Glomerular endothelial cell (primary cell): ENCODE measurements at regions not wholly inside any gene's neighbourhood (a gene's known extent, or its start where the extent isn't known, plus 50 kb on each side); places are given as distances from the start of the nearest gene placed in this dataset.

ENCODE experiments used
- DNase-seq: peaks from one replicate; pipeline ENCODE4 v3.0.0-alpha.2; 2011; ENCODE audit warnings: low read depth, low spot score; ENCODE audit errors: extremely low read depth

DNA sequence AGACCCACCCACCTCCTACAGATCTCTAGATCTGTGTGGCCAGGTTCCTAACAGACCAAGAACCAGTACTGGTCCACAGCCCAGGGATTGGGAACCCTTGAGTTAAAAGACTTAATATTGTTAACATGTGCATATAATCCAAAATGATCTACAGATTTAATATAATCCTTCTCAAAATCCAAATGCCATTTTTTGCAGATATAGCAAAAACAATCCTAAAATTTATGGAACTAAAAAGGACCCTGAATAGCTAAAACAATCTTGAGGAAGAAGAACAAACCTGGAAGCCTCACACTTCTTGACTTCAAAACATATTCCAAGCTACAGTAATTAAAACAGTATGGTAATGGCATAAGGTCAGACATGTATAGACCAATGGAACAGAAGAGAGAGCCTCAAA, 206.9 kb upstream of the SIX2 start:
- no peak for DNase-seq

DNA sequence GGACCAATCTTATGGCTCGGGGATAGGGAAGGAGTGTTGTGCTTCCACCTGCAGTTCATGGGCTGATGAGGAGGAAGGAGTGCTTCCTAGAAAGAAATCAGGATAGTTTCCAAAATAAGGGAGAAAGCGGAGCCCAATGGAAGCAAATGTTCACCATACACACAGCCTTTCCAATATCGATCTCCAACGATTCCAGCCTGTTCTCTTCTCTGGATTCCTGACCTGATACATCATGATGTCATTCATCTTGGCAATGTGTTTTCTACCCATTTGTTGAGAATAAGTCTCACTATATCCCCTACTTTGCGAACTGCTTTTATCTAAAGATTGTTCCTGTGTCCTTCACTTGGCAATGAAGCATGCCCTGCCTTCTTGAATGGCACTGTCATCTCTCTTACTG, 205.3 kb upstream of the SIX2 start:
- DNase-seq, result no peak

GRCh38 chr2:45212953-45213635, 203.8 kb upstream of the SIX2 start:
- no peak for DNase-seq

- DNase-seq, result no peak
Observed at GRCh38 chr2:45211636-45212035, 202.4 kb upstream of the SIX2 start.

DNA sequence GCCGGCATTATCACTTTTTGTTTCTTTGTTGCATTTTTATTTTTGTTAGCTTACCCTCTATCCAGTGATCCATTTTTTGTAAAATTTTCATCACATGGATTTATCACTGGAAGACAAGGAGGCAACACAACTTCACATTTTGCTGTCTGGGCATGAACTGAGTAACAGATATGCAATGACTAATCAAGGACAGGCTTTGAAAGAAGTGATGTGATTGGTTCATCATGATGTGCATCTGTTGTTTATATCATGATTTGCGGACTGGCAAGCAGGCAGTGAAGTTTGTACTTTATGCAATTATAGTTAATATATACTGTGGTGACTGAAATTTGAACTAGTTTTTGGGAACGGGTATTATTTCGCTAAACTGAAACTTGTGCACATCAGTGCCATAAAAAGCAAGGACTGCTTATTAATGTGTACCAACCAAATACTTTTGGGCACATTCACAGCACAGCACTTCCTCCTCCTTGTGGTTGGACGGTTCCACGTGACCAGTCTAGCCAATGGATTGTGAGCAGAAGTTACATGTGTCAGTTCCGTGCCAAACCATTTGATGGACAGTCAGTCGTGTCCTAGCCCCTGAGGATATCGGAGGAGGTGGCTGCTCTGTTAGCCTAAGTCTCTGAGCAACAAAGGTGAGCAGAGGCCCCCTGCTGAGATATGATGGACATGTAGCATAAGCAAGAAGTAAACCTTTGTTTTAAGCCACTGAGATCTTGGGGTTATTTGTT, 201.4 kb upstream of the SIX2 start:
- DNase-seq, result no peak

DNA sequence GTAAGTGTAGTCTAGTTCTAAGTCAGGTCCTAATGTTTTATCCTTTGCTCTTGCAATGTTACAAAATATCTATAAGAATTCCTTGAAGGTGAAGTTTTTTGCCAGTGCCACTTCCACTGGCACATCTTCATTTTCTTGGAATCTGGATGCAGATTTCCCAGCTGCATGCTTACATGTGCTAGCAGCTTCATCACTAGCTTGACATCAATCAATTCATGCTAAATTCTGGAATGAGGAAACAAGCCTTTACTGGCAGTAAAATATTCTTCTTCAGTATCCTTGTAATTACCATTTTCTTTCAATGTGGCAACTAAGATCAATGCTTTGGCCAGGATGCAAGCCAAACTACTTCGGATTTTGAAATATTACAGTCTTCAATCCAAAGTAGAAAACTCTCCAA, 200.6 kb upstream of the SIX2 start:
- no peak for DNase-seq

DNA sequence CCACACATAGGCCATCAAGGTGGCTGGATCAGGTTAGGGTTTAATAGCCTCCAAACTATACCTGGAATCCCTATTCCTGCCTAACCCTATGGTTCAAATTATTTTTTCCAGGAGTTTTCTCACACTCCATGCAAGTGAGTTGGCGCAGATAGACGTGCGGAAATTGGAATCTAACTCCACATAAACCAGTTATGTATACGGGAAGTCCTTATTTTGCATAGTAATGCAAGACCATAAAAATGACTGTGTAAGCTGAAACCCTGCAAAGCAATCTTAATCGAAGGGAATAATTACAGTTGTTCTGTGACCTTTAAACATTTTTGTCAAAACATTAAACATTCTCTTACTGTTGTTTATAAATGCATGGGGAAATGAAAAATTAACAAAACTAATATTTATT, 200.1 kb upstream of the SIX2 start:
- no peak for DNase-seq

- DNase-seq, result no peak
Observed at GRCh38 chr2:45207101-45207500, 197.8 kb upstream of the SIX2 start.

DNA sequence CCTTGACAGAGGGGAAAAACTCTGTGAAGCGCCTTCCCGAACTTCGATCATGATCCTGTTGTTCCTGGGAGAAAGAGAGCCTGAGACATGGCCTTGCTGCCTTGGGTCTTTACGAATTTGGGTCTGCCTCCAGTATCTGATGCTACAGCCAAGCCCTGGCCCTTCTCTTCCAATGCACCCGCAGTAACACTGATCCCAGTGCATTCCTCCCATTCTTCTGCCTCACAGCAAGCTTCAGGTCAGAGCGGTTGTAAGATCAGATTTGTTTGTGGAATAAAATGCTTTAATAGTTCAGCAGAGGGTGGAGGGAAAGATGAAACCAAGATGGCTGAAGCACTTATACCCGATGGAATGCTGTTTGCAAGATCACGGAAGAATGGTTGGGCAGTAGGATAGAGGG, 196.7 kb upstream of the SIX2 start:
- DNase-seq, result no peak

- no peak for DNase-seq
Observed at GRCh38 chr2:45205480-45205879, 196.2 kb upstream of the SIX2 start.

DNA sequence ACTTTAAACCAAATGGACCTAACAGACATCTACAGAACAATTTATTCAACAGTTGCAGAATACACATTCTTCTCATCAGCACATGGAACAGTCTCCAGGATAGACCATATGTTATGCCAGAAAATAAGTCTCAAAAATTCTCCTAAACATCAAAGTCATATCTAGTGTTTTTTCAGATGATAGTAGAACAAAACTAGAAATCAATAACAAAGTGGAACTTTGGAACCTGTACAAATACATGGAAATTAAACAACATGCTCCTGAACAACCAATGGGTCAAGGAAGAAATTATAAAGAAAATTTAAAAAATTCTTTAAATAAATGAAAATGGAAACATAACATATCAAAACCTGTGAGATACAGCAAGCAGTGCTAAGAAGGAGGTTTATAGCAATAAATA, 194.1 kb upstream of the SIX2 start:
- no peak for DNase-seq

DNA sequence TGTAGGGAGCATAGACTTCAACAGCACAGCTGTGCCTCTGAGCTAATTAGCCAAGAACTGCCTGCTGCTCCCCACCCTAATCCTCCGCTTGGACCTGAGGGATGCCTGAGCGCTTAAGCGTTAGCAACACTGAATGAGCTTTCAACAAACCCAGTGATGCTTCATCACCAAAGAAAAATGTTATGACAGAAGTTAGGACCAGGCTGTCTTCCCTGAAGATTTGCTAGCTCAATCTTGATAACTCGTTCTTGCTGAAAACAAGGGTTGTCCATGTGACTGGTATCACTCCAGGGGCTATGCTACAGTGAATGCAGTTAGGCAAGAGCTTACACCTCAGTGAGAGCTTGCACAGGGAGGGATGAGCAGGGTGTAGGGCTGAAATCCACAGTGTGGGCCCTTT, 190.7 kb upstream of the SIX2 start:
- no peak for DNase-seq

DNA sequence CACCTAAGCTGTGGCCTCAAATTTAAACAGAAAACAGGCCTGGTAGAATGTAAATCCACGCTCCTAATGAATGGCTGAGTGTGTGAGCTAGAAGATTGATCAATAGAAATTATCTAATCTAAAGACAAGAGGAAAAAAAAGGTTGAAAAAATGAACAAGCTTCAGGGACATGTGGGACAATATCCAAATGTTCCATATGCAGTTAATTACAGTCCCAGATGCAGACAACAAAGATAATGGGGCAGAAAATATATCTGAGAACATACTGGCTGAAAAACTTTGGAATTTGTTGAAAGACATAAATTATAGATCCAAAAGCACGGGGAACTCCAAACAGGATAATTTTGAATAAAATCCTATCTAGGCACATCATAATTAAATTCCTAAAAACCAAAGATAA, 186.7 kb upstream of the SIX2 start:
- no peak for DNase-seq

- DNase-seq, result no peak
Observed at GRCh38 chr2:45194596-45194995, 185.3 kb upstream of the SIX2 start.

- no peak for DNase-seq
Observed at GRCh38 chr2:45193581-45193980, 184.3 kb upstream of the SIX2 start.

DNA sequence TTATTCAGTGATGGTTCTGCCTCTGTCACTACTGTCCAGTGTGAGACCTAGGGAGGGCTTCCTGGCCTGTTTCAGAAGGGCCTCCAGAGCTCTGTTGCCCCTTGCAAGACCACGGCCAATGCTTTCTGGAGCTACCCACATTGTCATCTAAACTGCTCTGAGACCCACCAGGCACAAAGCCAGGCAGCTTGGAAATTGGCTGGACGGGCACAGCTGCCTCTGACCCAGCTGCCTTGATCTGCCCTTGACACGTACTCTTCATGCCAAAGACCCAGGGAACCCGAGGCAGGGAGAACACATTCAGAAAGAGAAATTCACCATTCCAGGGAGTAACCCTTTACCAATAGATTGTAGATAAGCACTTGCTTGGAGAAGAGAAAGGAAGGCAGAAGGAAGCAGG, 183.7 kb upstream of the SIX2 start:
- no peak for DNase-seq

DNA sequence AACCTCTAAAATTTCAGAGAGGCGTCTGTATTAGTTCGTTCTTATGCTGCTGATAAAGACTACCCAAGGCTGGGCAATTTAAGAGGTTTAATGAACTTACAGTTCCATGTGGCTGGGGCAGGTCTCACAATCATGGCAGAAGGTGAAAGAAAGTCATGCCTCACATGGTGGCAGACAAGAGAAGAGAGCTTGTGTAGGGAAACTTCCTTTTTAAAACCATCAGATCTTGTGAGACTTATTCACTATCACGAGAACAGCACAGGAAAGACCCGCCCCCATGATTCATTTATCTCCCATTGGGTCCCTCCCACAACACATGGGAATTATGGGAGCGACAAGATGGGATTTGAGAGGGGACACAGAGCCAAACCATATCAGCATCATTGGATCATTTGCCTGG, 183.2 kb upstream of the SIX2 start:
- no peak for DNase-seq

GRCh38 chr2:45191976-45192375, 182.7 kb upstream of the SIX2 start:
- no peak for DNase-seq

GRCh38 chr2:45191146-45191863, 182.1 kb upstream of the SIX2 start:
- no peak for DNase-seq

DNA sequence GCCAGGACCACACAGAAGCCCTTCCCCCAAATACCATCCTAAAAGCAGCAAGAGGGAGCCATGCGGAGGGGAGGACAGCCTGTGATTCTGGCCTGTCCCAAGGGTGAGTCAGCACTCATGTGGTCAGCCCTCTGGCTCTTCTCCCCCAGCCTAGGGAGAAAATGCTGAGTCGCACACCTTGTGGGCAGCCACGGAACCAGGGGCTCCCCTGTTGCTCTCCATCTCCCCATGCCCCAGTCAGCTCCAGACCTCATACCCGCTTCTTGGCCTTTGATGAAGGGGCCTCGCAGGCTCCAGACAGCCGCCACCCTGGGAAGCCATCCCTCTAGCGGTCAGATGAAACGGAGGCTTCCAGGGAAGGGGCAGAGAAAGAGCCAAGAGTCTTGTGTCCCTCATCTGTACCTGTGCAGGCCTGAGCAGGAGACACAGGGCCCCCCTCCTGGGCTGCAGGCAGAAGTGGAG, 181.3 kb upstream of the SIX2 start:
- no peak for DNase-seq

DNA sequence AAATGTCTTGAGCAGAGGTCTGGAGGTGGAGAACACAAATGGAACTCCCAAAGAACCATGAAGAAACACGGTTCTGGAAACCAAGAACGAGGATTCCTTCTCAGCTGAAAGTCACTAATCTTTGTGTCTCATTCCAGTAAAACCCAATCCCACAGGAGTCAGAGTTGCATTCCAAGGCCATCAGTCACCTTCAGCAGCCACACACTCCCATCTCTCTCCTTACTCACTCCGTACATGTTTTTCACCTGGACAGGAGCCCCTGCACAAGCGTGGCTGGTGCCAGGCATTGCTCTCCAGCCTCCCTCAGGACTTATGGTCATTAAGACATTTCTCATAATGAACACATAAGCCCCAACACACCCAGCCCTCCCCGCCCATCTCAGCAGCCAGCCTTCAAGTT, 175.4 kb upstream of the SIX2 start:
- DNase-seq, result no peak
